ENCODE measurements at regions not wholly inside any gene's neighbourhood (a gene's known extent, or its start where the extent isn't known, plus 50 kb on each side); places are given as distances from the start of the nearest gene placed in this dataset.

- H3K27me3 Mint-ChIP-seq (ENCODE audit: low read depth in 2 of 2), result no peaks in the 10 kb centered on the region
- H3K4me1 ChIP-seq (ENCODE audit: control insufficient read depth, insufficient read depth, low read length), result no peaks in the 10 kb centered on the region
These were observed 250.7 kb downstream of the ANXA1 start for GRCh38 chr9:73402081-73403028.

GRCh38 chr9:73411494-73411893, 259.8 kb downstream of the ANXA1 start:
- no peak for TF ChIP-seq CTCF (IDR thresholded peaks at IDR 0.05)
- no peak for ATAC-seq
- no peak overlapping the region for H3K27ac Mint-ChIP-seq

More at GRCh38 chr9:73402081-73403028, 250.7 kb downstream of the ANXA1 start:
- 90% methylated on average over 3 of the region's 4 CpGs for WGBS (ENCODE audit: insufficient coverage)
- no peak for DNase-seq
- Mint-ChIP-seq H3K4me1 (no peaks in the 10 kb centered on the region), H3K9me3 (peaks cover 7 to 8% of the 10 kb centered on the region in 2 donors), H3K27ac (no peak overlapping the region), H3K36me3 (no peaks in the 10 kb centered on the region), H3K4me3 (no peak overlapping the region)
- H3K27ac ChIP-seq (ENCODE audit: low read length), result no peak overlapping the region
- intact Hi-C loops (cut with micrococcal nuclease), result loop anchor here (10.0 kb wide), 1 partner anchor 52 kb away; no protein-coding TSS in a partner anchor
- H3K9me3 ChIP-seq (ENCODE audit: control insufficient read depth, insufficient read depth, low read length), result peaks cover 6% of the 10 kb centered on the region
- no peak for ATAC-seq
- no peak for TF ChIP-seq CTCF (IDR thresholded peaks at IDR 0.05)
- H3K27me3 ChIP-seq (ENCODE audit: control insufficient read depth, insufficient read depth, low read length), result no peaks in the 10 kb centered on the region
- no peaks in the 10 kb centered on the region for H3K36me3 ChIP-seq (ENCODE audit: control insufficient read depth, insufficient read depth, low read length)
- H3K4me3 ChIP-seq (ENCODE audit: low read length), result no peak overlapping the region

GRCh38 chr9:73412874-73413273, 261.2 kb downstream of the ANXA1 start:
- H3K27me3 ChIP-seq (ENCODE audit: control insufficient read depth, insufficient read depth, low read length), result no peaks in the 10 kb centered on the region
- ATAC-seq, result no peak

More at GRCh38 chr9:73411494-73411893, 259.8 kb downstream of the ANXA1 start:
- Histone ChIP-seq H3K4me3 (ENCODE audit: low read length) (no peak overlapping the region), H3K36me3 (ENCODE audit: control insufficient read depth, insufficient read depth, low read length) (no peaks in the 10 kb centered on the region), H3K27ac (ENCODE audit: low read length) (no peak overlapping the region), H3K9me3 (ENCODE audit: control insufficient read depth, insufficient read depth, low read length) (no peaks in the 10 kb centered on the region), H3K27me3 (ENCODE audit: control insufficient read depth, insufficient read depth, low read length) (no peaks in the 10 kb centered on the region), H3K4me1 (ENCODE audit: control insufficient read depth, insufficient read depth, low read length) (no peaks in the 10 kb centered on the region)
- Mint-ChIP-seq H3K27me3 (ENCODE audit: low read depth in 2 of 2) (no peaks in the 10 kb centered on the region), H3K4me1 (no peaks in the 10 kb centered on the region), H3K9me3 (peaks cover 0 to 2% of the 10 kb centered on the region in 2 donors), H3K4me3 (no peak overlapping the region), H3K36me3 (no peaks in the 10 kb centered on the region)
- intact Hi-C loops (cut with micrococcal nuclease), result no loop called here
- DNase-seq, result no peak
- WGBS (ENCODE audit: insufficient coverage), result 90% methylated on average over 2 of the region's 2 CpGs

More at GRCh38 chr9:73412874-73413273, 261.2 kb downstream of the ANXA1 start:
- TF ChIP-seq CTCF (IDR thresholded peaks at IDR 0.05), result no peak
- intact Hi-C loops (cut with micrococcal nuclease), result no loop called here
- H3K27ac Mint-ChIP-seq, result no peak overlapping the region
- H3K9me3 Mint-ChIP-seq, result peaks cover 3 to 5% of the 10 kb centered on the region in 2 donors
- H3K4me1 Mint-ChIP-seq, result no peaks in the 10 kb centered on the region
- Histone ChIP-seq H3K4me1 (ENCODE audit: control insufficient read depth, insufficient read depth, low read length) (no peaks in the 10 kb centered on the region), H3K27ac (ENCODE audit: low read length) (no peak overlapping the region), H3K36me3 (ENCODE audit: control insufficient read depth, insufficient read depth, low read length) (no peaks in the 10 kb centered on the region), H3K4me3 (ENCODE audit: low read length) (no peak overlapping the region), H3K9me3 (ENCODE audit: control insufficient read depth, insufficient read depth, low read length) (no peaks in the 10 kb centered on the region)
- DNase-seq, result no peak
- no peak overlapping the region for H3K4me3 Mint-ChIP-seq
- H3K27me3 Mint-ChIP-seq (ENCODE audit: low read depth in 2 of 2), result no peaks in the 10 kb centered on the region
- H3K36me3 Mint-ChIP-seq, result no peaks in the 10 kb centered on the region

All from natural killer cell (primary cell).